ENCODE measurements at regions not wholly inside any gene's neighbourhood (a gene's known extent, or its start where the extent isn't known, plus 50 kb on each side); places are given as distances from the start of the nearest gene placed in this dataset.
"Not testable (repeated sequence)": the region's sequence is repeated elsewhere in the genome, so short reads cannot be mapped to it uniquely, and the experiment has no call there.

GRCh38 chr15:57896899-57897298 is 168.6 kb downstream of the ALDH1A2 start:
- TF ChIP-seq CTCF (IDR thresholded peaks at IDR 0.05; ENCODE audit: insufficient read depth, low read length); POLR2AphosphoS5 (IDR thresholded peaks at IDR 0.05; ENCODE audit: low read depth); REST (IDR thresholded peaks at IDR 0.05; ENCODE audit: insufficient replicate concordance, low read depth): not testable (repeated sequence)
